ENCODE measurements at regions not wholly inside any gene's neighbourhood (a gene's known extent, or its start where the extent isn't known, plus 50 kb on each side); places are given as distances from the start of the nearest gene placed in this dataset.
"Not testable (repeated sequence)": the region's sequence is repeated elsewhere in the genome, so short reads cannot be mapped to it uniquely, and the experiment has no call there.

DNA sequence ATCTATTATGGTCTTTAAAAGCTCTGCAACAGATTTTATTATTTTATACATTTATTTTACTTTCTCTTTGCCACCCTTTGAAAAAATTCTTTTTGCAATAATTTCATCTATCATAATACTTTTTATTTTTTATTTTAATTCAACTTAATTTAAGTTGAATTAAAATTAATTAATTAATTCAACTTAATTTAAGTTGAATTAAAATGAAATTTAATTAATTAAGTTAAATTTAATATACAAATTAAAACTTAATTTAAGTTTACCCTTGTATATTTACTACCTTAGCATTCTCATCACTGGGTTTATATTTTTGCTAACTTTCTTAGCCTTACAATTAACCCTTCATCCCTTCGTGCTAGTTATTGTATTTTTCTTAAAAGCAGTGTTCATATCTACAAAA, 301.4 kb downstream of the SLITRK5 start (continued):
- TF ChIP-seq, protein P1, sequence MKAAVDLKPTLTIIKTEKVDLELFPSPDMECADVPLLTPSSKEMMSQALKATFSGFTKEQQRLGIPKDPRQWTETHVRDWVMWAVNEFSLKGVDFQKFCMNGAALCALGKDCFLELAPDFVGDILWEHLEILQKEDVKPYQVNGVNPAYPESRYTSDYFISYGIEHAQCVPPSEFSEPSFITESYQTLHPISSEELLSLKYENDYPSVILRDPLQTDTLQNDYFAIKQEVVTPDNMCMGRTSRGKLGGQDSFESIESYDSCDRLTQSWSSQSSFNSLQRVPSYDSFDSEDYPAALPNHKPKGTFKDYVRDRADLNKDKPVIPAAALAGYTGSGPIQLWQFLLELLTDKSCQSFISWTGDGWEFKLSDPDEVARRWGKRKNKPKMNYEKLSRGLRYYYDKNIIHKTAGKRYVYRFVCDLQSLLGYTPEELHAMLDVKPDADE (IDR thresholded peaks at IDR 0.05): no peak
- TF ChIP-seq ZNF331 (CRISPR knock-in tag; IDR thresholded peaks at IDR 0.05; ENCODE audit: low read depth): no peak
- no peak for TF ChIP-seq EZH2phosphoT487 (IDR thresholded peaks at IDR 0.05; ENCODE audit: unreplicated experiment)
- no peak for TF ChIP-seq CTCF (conservative IDR thresholded peaks at IDR 0.05; ENCODE audit: low read depth in 2 of 2)
- TF ChIP-seq STAT1 (IDR thresholded peaks at IDR 0.05; ENCODE audit: unreplicated experiment): no peak
- no peak for TF ChIP-seq EZH2 (IDR thresholded peaks at IDR 0.05; ENCODE audit: low read depth, unreplicated experiment)
- no peak for TF ChIP-seq POLR2AphosphoS5 (IDR thresholded peaks at IDR 0.05; ENCODE audit: low read depth)
- no peak for TF ChIP-seq NANOG (IDR thresholded peaks at IDR 0.05; ENCODE audit: borderline replicate concordance)

- H3K27ac ChIP-seq (ENCODE audit: low read depth): no peak overlapping the region
- no peaks in the 10 kb centered on the region for H3F3A ChIP-seq (replicated peaks; ENCODE audit: low read depth)
- no peaks in the 10 kb centered on the region for H3K27me3 ChIP-seq (ENCODE audit: insufficient read depth)
- no peaks in the 10 kb centered on the region for H3K79me2 ChIP-seq (replicated peaks; ENCODE audit: insufficient read depth)
- no peaks in the 10 kb centered on the region for H3K4me1 Mint-ChIP-seq
- no peaks in the 10 kb centered on the region for H3K4me1 ChIP-seq (ENCODE audit: insufficient read depth)
- H3K4me2 ChIP-seq: no peak overlapping the region
- H4K20me1 ChIP-seq (replicated peaks; ENCODE audit: insufficient read depth): no peaks in the 10 kb centered on the region
- no peak overlapping the region for H3K27ac Mint-ChIP-seq
- H3K36me3 Mint-ChIP-seq (ENCODE audit: low read depth): peaks cover 3% of the 10 kb centered on the region; the same call in 1 of the 3 replicates
- ATAC-seq (no peak), DNase-seq (ENCODE audit: low spot score) (no peak)
- no peaks in the 10 kb centered on the region for H3K36me3 ChIP-seq (ENCODE audit: insufficient read depth)
- no peaks in the 10 kb centered on the region for H3K27me3 Mint-ChIP-seq (ENCODE audit: insufficient read depth, low read depth, poor library complexity)
- H3K4me3 Mint-ChIP-seq: no peak overlapping the region
- TF ChIP-seq EZH2phosphoT487 (IDR thresholded peaks at IDR 0.05; ENCODE audit: unreplicated experiment) (no peak), STAT1 (IDR thresholded peaks at IDR 0.05; ENCODE audit: unreplicated experiment) (no peak), CTCF (conservative IDR thresholded peaks at IDR 0.05; ENCODE audit: low read depth in 2 of 2) (no peak), EZH2 (IDR thresholded peaks at IDR 0.05; ENCODE audit: low read depth, unreplicated experiment) (no peak), ZNF331 (CRISPR knock-in tag; IDR thresholded peaks at IDR 0.05; ENCODE audit: low read depth) (no peak)
- TF ChIP-seq, protein P1 (IDR thresholded peaks at IDR 0.05): no peak
- no peak overlapping the region for H3K4me3 ChIP-seq
- no peaks in the 10 kb centered on the region for H3K9me2 ChIP-seq (ENCODE audit: insufficient read depth)
- H3K9me3 Mint-ChIP-seq: peaks cover 16% of the 10 kb centered on the region; the same call in 2 of the 3 replicates
- H2AFZ ChIP-seq: no peak overlapping the region
Observed at GRCh38 chr13:87975035-87975434, 303.9 kb downstream of the SLITRK5 start.

GRCh38 chr13:87976650-87977049, 305.5 kb downstream of the SLITRK5 start:
- not testable (repeated sequence) for H3K36me3 Mint-ChIP-seq (ENCODE audit: low read depth); H3K27me3 ChIP-seq (ENCODE audit: insufficient read depth); H3F3A ChIP-seq (replicated peaks; ENCODE audit: low read depth); H3K9me2 ChIP-seq (ENCODE audit: insufficient read depth); H2AFZ ChIP-seq; H3K36me3 ChIP-seq (ENCODE audit: insufficient read depth); H3K4me2 ChIP-seq; ATAC-seq; H3K4me3 ChIP-seq; H3K4me3 Mint-ChIP-seq; H3K4me1 ChIP-seq (ENCODE audit: insufficient read depth); H3K27me3 Mint-ChIP-seq (ENCODE audit: insufficient read depth, low read depth, poor library complexity); H3K27ac Mint-ChIP-seq; H3K27ac ChIP-seq (ENCODE audit: low read depth); H3K4me1 Mint-ChIP-seq; H4K20me1 ChIP-seq (replicated peaks; ENCODE audit: insufficient read depth); H3K79me2 ChIP-seq (replicated peaks; ENCODE audit: insufficient read depth); DNase-seq (ENCODE audit: low spot score)
- H3K9me3 Mint-ChIP-seq: peaks cover 16% of the 10 kb centered on the region; the same call in 2 of the 3 replicates

Data from GM23338 (cell line).